Glutamatergic neuron (in vitro differentiated cells): ENCODE measurements at regions not wholly inside any gene's neighbourhood (a gene's known extent, or its start where the extent isn't known, plus 50 kb on each side); places are given as distances from the start of the nearest gene placed in this dataset.

ENCODE experiments used
- DNase-seq: peaks from one replicate; pipeline ENCODE4 v3.0.0; 2022
- H3K27ac Mint-ChIP-seq: one replicate; pipeline ENCODE4 v1.8.0; 2020; ENCODE audit warnings: mild to moderate bottlenecking, mixed read lengths, inconsistent platforms; ENCODE audit not compliant: unreplicated experiment
- H3K27me3 Mint-ChIP-seq: one replicate; pipeline ENCODE4 v1.8.0; 2020; ENCODE audit warnings: mild to moderate bottlenecking, moderate library complexity, mixed read lengths, inconsistent platforms; ENCODE audit not compliant: unreplicated experiment
- H3K36me3 Mint-ChIP-seq: one replicate; pipeline ENCODE4 v1.8.0; 2020; ENCODE audit warnings: mild to moderate bottlenecking, mixed read lengths, inconsistent platforms; ENCODE audit not compliant: unreplicated experiment
- H3K4me1 Mint-ChIP-seq: one replicate; pipeline ENCODE4 v1.8.0; 2020; ENCODE audit warnings: mild to moderate bottlenecking, low read depth, mixed read lengths, inconsistent platforms; ENCODE audit not compliant: unreplicated experiment
- H3K4me3 Mint-ChIP-seq: one replicate; pipeline ENCODE4 v1.8.0; 2020; ENCODE audit warnings: mild to moderate bottlenecking, mixed read lengths, inconsistent platforms; ENCODE audit not compliant: unreplicated experiment
- H3K9me3 Mint-ChIP-seq: one replicate; pipeline ENCODE4 v1.8.0; 2020; ENCODE audit warnings: mild to moderate bottlenecking, moderate library complexity, mixed read lengths, inconsistent platforms; ENCODE audit not compliant: unreplicated experiment
- TF ChIP-seq, protein P1 (sequence below): fragments of 200-600 bp; sonication (generic); IDR thresholded peaks from one replicate; pipeline ENCODE4 v1.5.0; 2021; ENCODE audit not compliant: partially characterized antibody, unreplicated experiment

DNA sequence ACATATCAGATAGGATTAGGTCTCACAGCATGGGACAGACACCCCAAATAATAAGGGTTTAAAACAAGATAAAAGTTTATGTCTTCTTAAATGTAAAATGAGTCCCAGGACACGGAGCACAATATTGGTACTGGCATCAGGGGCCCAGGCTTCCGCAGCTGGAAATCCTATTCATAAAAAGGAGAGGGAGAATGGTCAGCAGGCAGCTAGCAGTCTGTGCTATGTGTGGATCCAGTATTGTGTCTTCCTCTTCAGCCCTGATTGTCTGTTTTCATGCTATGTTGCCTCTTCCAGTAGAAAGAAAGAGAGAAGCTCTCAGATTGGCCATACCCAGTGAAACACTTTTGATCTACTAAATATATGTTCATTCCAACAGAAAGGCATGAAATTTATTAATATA lies 319.3 kb upstream of the SLCO3A1 start:
- no peaks in the 10 kb centered on the region for H3K4me1 Mint-ChIP-seq

DNA sequence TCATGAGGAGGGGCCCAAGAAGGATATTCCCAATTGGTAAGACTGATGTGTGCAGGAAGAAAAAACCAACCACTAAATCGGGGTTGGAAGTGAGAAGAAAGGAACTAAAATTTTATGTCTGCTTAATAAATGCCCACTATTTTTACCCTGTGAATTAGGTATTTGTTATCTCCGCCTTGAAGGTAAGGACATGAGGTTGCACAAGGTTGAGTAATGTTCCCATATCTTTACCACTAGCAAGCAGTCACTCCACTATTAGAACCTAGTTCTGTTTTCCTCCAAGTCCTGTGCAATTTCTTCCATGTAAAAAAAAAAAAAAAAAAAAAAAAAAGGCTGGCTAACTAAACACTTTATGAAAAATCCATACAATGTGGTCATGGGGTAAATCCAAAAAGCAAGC lies 318.5 kb upstream of the SLCO3A1 start:
- TF ChIP-seq, protein P1, sequence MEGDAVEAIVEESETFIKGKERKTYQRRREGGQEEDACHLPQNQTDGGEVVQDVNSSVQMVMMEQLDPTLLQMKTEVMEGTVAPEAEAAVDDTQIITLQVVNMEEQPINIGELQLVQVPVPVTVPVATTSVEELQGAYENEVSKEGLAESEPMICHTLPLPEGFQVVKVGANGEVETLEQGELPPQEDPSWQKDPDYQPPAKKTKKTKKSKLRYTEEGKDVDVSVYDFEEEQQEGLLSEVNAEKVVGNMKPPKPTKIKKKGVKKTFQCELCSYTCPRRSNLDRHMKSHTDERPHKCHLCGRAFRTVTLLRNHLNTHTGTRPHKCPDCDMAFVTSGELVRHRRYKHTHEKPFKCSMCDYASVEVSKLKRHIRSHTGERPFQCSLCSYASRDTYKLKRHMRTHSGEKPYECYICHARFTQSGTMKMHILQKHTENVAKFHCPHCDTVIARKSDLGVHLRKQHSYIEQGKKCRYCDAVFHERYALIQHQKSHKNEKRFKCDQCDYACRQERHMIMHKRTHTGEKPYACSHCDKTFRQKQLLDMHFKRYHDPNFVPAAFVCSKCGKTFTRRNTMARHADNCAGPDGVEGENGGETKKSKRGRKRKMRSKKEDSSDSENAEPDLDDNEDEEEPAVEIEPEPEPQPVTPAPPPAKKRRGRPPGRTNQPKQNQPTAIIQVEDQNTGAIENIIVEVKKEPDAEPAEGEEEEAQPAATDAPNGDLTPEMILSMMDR: no peak
- no peaks in the 10 kb centered on the region for H3K27me3 Mint-ChIP-seq
- H3K36me3 Mint-ChIP-seq: no peaks in the 10 kb centered on the region
- no peak overlapping the region for H3K27ac Mint-ChIP-seq
- H3K4me3 Mint-ChIP-seq: no peak overlapping the region
- no peaks in the 10 kb centered on the region for H3K4me1 Mint-ChIP-seq
- DNase-seq: no peak
- H3K9me3 Mint-ChIP-seq: no peaks in the 10 kb centered on the region

More for the DNA sequence above, 319.3 kb upstream of the SLCO3A1 start:
- no peaks in the 10 kb centered on the region for H3K27me3 Mint-ChIP-seq
- DNase-seq: no peak
- H3K27ac Mint-ChIP-seq: no peak overlapping the region
- H3K36me3 Mint-ChIP-seq: no peaks in the 10 kb centered on the region
- TF ChIP-seq, protein P1: no peak
- no peaks in the 10 kb centered on the region for H3K9me3 Mint-ChIP-seq
- H3K4me3 Mint-ChIP-seq: no peak overlapping the region

DNA sequence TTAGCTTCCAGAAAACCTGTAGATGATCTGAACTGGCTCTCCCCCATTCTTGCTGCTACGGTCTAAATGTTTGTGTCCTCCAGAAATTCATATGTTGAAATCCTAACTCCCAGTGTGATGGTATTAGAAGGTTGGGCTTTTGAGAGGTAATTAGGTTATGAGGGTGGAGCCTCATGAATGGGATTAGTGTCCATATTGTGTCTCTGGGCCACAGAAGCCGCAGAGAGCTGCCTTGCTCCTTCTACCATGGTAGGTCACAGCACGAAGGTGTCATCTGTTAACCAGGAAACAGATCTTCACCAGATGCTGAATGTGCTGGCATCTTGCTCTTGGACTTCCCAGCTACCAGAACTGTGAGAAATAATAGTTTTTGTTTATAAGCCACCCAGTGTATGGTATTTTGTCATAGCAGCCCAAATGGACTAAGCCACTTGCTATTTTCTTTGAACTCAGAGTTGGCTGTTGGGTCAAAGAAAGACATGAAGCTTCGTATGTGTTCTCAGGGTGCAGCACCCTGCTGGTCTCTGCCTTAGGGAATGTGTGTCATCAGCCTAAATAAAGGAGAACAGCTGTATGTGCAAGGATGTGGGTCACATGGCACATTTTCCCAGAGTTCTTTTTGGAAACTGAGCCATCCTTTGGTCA lies 317.5 kb upstream of the SLCO3A1 start:
- Mint-ChIP-seq H3K27ac (no peak overlapping the region), H3K4me3 (no peak overlapping the region), H3K27me3 (no peaks in the 10 kb centered on the region), H3K4me1 (no peaks in the 10 kb centered on the region), H3K9me3 (no peaks in the 10 kb centered on the region), H3K36me3 (no peaks in the 10 kb centered on the region)
- TF ChIP-seq, protein P1: no peak
- DNase-seq: no peak

DNA sequence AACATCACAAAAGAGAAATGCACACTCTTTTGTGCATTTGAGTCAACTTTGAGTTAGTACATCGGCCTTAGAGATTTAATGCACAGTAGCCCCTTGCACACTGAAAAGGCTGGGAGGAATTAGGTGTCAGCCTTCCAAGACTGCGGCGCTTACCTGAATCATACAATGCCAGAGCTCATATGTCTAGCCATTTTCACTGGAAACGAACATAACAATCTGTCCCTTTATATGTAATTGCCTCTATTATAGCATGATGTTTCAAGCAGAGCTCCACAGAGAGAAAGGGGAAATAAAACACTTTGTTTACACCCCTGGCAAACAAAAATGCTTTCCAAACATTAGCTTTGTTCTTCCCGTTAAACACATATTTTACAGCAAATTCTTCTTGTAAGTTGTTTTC lies 315.7 kb upstream of the SLCO3A1 start:
- Mint-ChIP-seq H3K4me3 (no peak overlapping the region), H3K4me1 (no peaks in the 10 kb centered on the region), H3K36me3 (no peaks in the 10 kb centered on the region), H3K9me3 (no peaks in the 10 kb centered on the region), H3K27ac (no peak overlapping the region), H3K27me3 (no peaks in the 10 kb centered on the region)
- TF ChIP-seq, protein P1: no peak
- DNase-seq: no peak

DNA sequence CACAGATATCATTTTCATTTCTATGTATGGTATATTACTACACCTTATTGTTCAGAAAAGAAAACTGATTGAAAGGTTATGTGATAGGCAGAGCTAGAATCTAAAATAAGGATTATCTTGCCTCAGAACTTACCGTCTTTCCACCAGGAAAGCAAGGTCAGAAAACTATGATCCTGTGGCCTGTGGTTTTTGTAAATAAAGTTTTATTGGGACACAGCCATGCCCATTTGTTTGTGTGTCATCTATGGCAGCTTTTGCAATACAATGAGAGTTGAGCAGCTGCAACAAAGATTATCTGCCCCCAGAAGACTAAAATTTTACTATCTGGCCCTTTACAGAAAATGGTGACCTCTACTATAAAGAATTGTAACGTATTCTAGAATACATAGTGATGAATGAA lies 314.7 kb upstream of the SLCO3A1 start:
- Mint-ChIP-seq H3K9me3 (no peaks in the 10 kb centered on the region), H3K36me3 (no peaks in the 10 kb centered on the region), H3K4me1 (no peaks in the 10 kb centered on the region), H3K4me3 (no peak overlapping the region), H3K27me3 (no peaks in the 10 kb centered on the region), H3K27ac (no peak overlapping the region)
- DNase-seq: no peak
- TF ChIP-seq, protein P1: no peak
